Hepatocyte (in vitro differentiated cells): ENCODE measurements at regions not wholly inside any gene's neighbourhood (a gene's known extent, or its start where the extent isn't known, plus 50 kb on each side); places are given as distances from the start of the nearest gene placed in this dataset.

ENCODE experiments used
- DNase-seq: peaks from one replicate; pipeline ENCODE4 v3.0.0-alpha.2; 2016; ENCODE audit warnings: low spot score
- H2AFZ ChIP-seq: fragments of 200-600 bp; sonication (generic); 2 replicates; pipeline ENCODE4 v1.6.0; 2016; ENCODE audit warnings: antibody characterized with exemption, mild to moderate bottlenecking
- H3K27ac ChIP-seq: fragments of 200-600 bp; sonication (generic); 2 replicates; pipeline ENCODE4 v1.5.1; 2016; ENCODE audit warnings: mild to moderate bottlenecking
- H3K27me3 ChIP-seq: fragments of 200-600 bp; sonication (generic); 2 replicates; pipeline ENCODE4 v1.6.1; 2016
- H3K36me3 ChIP-seq: fragments of 200-600 bp; sonication (generic); replicated peaks from 2 replicates; pipeline ENCODE4 v1.5.1; 2016; ENCODE audit warnings: low read depth; ENCODE audit not compliant: insufficient read depth
- H3K4me1 ChIP-seq: fragments of 200-600 bp; sonication (generic); 2 replicates; pipeline ENCODE4 v1.5.1; 2016; ENCODE audit warnings: mild to moderate bottlenecking, moderate library complexity; ENCODE audit not compliant: insufficient read depth
- H3K4me2 ChIP-seq: fragments of 200-600 bp; sonication (generic); 2 replicates; pipeline ENCODE4 v1.6.0; 2016
- H3K4me3 ChIP-seq: fragments of 200-600 bp; sonication (generic); 2 replicates; pipeline ENCODE4 v1.5.1; 2016; ENCODE audit warnings: mild to moderate bottlenecking
- H3K79me2 ChIP-seq: fragments of 200-600 bp; sonication (generic); 2 replicates; pipeline ENCODE4 v1.6.0; 2017; ENCODE audit warnings: mild to moderate bottlenecking
- H3K9me2 ChIP-seq: fragments of 200-600 bp; sonication (generic); replicated peaks from 2 replicates; pipeline ENCODE4 v1.6.0; 2017; ENCODE audit warnings: mild to moderate bottlenecking; ENCODE audit not compliant: insufficient read depth
- H3K9me3 ChIP-seq: fragments of 200-600 bp; sonication (generic); 2 replicates; pipeline ENCODE4 v1.5.1; 2016; ENCODE audit warnings: low read depth, mild to moderate bottlenecking
- H4K20me1 ChIP-seq: fragments of 200-600 bp; sonication (generic); 2 replicates; pipeline ENCODE4 v1.6.0; 2016; ENCODE audit warnings: mild to moderate bottlenecking; ENCODE audit not compliant: insufficient read depth, poor library complexity, severe bottlenecking
- CTCF ChIP-seq: fragments of 200-600 bp; sonication (generic); IDR thresholded peaks from 2 replicates; pipeline ENCODE4 v1.5.1; 2016; ENCODE audit warnings: antibody characterized with exemption, mild to moderate bottlenecking; ENCODE audit not compliant: poor library complexity
- EZH2 ChIP-seq: fragments of 200-600 bp; sonication (generic); IDR thresholded peaks from 2 replicates; pipeline ENCODE4 v1.6.1; 2016; ENCODE audit warnings: antibody characterized with exemption, mild to moderate bottlenecking, borderline replicate concordance
- EZH2phosphoT487 ChIP-seq: fragments of 200-600 bp; sonication (generic); IDR thresholded peaks from one replicate; pipeline ENCODE4 v1.6.1; 2018; ENCODE audit warnings: antibody characterized with exemption, mild to moderate bottlenecking, low read depth, moderate library complexity; ENCODE audit not compliant: unreplicated experiment, severe bottlenecking
- WGBS: methylation state at CpG from one replicate; pipeline ENCODE4 v1.1.6; 2016; ENCODE audit warnings: low lambda C conversion rate; ENCODE audit errors: missing lambda C conversion rate; 5-methylcytosine and 5-hydroxymethylcytosine counted together

- no peaks in the 10 kb centered on the region for H4K20me1 ChIP-seq
- no peaks in the 10 kb centered on the region for H3K27me3 ChIP-seq
- H3K4me3 ChIP-seq: no peak overlapping the region
- H3K27ac ChIP-seq: no peak overlapping the region
- H3K4me1 ChIP-seq: peaks cover 6% of the 10 kb centered on the region
- H2AFZ ChIP-seq: no peak overlapping the region
- H3K4me2 ChIP-seq: no peak overlapping the region
- H3K9me3 ChIP-seq: no peaks in the 10 kb centered on the region
- 89% methylated on average over 7 of the region's 7 CpGs for WGBS
- no peaks in the 10 kb centered on the region for H3K9me2 ChIP-seq
- no peak for DNase-seq
- H3K36me3 ChIP-seq: no peaks in the 10 kb centered on the region
- TF ChIP-seq EZH2 (no peak), CTCF (no peak), EZH2phosphoT487 (no peak)
- H3K79me2 ChIP-seq: no peaks in the 10 kb centered on the region
Observed at GRCh38 chr11:71309181-71309580, 56.8 kb upstream of the SHANK2 start.

- WGBS: 85% methylated on average over 5 of the region's 5 CpGs
- Histone ChIP-seq H3K36me3 (no peaks in the 10 kb centered on the region), H2AFZ (no peak overlapping the region), H3K9me2 (no peaks in the 10 kb centered on the region), H3K27ac (no peak overlapping the region), H4K20me1 (no peaks in the 10 kb centered on the region), H3K79me2 (no peaks in the 10 kb centered on the region), H3K4me1 (peaks cover 6% of the 10 kb centered on the region), H3K27me3 (no peaks in the 10 kb centered on the region), H3K4me2 (no peak overlapping the region), H3K9me3 (no peaks in the 10 kb centered on the region), H3K4me3 (no peak overlapping the region)
- no peak for DNase-seq
- TF ChIP-seq EZH2phosphoT487 (no peak), CTCF (no peak), EZH2 (no peak)
Observed at GRCh38 chr11:71307811-71308645, 55.7 kb upstream of the SHANK2 start.

DNA sequence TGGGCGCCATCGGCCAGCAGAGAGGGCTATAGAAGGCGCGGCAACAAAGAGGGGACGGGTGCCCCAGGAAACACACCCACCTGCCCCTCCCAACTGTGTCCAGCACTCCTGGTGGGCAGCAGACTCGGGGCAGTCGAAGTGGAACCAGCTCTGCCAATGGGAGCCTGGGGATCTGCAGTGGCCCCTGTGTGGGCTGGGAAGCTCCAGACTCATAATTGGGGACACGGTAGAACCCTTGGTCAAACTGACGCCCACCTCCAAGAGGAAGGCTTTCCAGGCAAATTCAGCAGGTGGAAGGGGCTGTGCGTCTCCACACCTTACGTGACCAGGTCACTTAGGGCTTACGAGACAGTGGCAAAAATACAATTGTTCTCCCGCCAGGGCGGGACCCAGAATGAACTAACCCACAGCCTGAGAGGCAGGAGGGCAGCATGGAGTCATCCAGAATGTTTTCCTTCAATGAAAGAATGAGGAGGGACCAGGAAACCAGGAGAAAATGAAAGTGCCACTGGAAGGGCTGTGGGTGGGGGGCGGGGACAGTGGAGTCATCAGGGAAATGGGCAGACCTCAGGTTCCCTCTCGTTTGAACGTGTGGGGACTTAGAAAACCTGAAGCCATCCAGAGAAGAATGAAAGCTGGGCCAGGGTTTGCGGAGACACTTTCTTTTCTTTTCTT is 53.2 kb upstream of the SHANK2 start:
- DNase-seq: no peak
- 90% methylated on average over 17 of the region's 18 CpGs for WGBS
- TF ChIP-seq CTCF (no peak), EZH2phosphoT487 (no peak), EZH2 (no peak)
- no peak overlapping the region for H3K27ac ChIP-seq
- H3K4me2 ChIP-seq: no peak overlapping the region
- no peaks in the 10 kb centered on the region for H3K9me3 ChIP-seq
- H3K27me3 ChIP-seq: no peaks in the 10 kb centered on the region
- no peaks in the 10 kb centered on the region for H3K79me2 ChIP-seq
- H2AFZ ChIP-seq: no peak overlapping the region
- H4K20me1 ChIP-seq: no peaks in the 10 kb centered on the region
- no peaks in the 10 kb centered on the region for H3K36me3 ChIP-seq
- H3K9me2 ChIP-seq: no peaks in the 10 kb centered on the region
- peaks cover 6% of the 10 kb centered on the region for H3K4me1 ChIP-seq
- H3K4me3 ChIP-seq: no peak overlapping the region
